ENCODE measurements at regions not wholly inside any gene's neighbourhood (a gene's known extent, or its start where the extent isn't known, plus 50 kb on each side); places are given as distances from the start of the nearest gene placed in this dataset.

DNA sequence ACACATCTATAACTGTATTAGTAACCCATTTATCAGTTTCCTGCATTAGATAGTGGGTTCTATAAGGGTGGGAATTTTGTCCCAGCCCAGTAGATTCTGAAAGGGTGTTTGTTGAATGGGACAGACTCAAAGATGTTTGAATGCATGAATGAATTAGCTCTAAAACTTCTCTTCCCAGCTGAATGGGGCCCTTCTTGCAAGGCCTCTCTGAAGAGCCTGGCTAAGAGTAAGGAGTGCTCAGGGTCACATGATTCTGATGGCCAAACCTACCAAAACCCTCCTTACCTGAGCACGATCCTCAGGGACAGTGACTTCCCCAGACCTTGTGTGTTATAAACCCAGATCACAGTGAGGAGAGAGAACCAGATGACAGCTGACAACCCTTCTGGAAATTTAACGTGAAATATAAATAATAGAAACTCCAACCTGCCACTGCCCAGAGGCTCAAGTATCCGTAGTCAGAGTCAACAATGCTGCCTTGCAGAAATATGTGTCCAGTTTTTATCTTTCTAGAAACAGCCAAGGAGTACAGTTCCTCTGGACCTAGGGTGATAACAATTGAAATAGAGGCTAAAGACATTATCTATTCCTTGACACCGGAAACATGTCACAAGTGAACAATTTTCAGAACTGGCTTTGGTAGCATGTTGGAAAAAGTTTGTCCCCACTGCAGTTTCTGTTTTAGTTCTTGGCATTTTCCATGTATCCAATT, 268.9 kb upstream of the MAF start:
- DNase-seq (ENCODE audit: unreplicated experiment) = no peak
- H3K4me1 Mint-ChIP-seq (ENCODE audit: insufficient read depth, unreplicated experiment) = no peaks in the 10 kb centered on the region
- BruUV-seq (replicated peaks) = no TSS peak
- no peak overlapping the region for H3K4me3 Mint-ChIP-seq (ENCODE audit: unreplicated experiment)
- ChIA-PET CTCF (interaction anchor here (0.5 kb wide), 1 partner anchor 65 kb away, joined by 4 read pairs; no protein-coding TSS in a partner anchor), POLR2A (no interaction called here)
- H3K27me3 Mint-ChIP-seq (ENCODE audit: insufficient read depth, unreplicated experiment) = no peaks in the 10 kb centered on the region
- intact Hi-C loops (cut with micrococcal nuclease) = no loop called here
- no peak overlapping the region for H3K27ac Mint-ChIP-seq (ENCODE audit: low read depth, unreplicated experiment)
- no peaks in the 10 kb centered on the region for H3K36me3 Mint-ChIP-seq (ENCODE audit: insufficient read depth, unreplicated experiment)
- TF ChIP-seq, protein P1, sequence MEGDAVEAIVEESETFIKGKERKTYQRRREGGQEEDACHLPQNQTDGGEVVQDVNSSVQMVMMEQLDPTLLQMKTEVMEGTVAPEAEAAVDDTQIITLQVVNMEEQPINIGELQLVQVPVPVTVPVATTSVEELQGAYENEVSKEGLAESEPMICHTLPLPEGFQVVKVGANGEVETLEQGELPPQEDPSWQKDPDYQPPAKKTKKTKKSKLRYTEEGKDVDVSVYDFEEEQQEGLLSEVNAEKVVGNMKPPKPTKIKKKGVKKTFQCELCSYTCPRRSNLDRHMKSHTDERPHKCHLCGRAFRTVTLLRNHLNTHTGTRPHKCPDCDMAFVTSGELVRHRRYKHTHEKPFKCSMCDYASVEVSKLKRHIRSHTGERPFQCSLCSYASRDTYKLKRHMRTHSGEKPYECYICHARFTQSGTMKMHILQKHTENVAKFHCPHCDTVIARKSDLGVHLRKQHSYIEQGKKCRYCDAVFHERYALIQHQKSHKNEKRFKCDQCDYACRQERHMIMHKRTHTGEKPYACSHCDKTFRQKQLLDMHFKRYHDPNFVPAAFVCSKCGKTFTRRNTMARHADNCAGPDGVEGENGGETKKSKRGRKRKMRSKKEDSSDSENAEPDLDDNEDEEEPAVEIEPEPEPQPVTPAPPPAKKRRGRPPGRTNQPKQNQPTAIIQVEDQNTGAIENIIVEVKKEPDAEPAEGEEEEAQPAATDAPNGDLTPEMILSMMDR (IDR thresholded peaks at IDR 0.05; ENCODE audit: unreplicated experiment) = no peak
- H3K9me3 Mint-ChIP-seq (ENCODE audit: unreplicated experiment) = no peaks in the 10 kb centered on the region

DNA sequence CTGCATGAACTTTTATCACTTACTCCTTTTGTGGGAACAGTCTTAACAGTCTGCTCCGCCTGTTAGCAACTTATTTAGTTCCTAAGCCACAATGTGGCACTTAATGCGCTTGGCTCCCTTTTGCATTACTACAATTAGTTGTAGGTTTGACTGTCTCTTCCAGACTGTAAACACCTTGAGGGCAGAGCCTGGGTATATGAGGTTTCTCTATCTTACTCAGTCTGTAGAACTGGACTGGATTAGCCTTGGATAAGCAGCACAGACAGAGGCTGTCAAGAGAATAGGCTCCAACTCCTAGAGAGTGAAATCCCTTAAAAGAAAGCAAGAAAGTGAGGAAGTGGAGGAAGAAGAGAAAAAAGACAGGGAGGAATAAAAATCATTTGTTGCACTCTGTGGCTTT, 268.3 kb upstream of the MAF start:
- TF ChIP-seq, protein P1 (IDR thresholded peaks at IDR 0.05; ENCODE audit: unreplicated experiment) = no peak
- intact Hi-C loops (cut with micrococcal nuclease) = no loop called here
- ChIA-PET POLR2A (interaction anchor here (1.5 kb wide), 1 partner anchor 98 kb away, joined by 3 read pairs; no protein-coding TSS in a partner anchor), CTCF (interaction anchor here (0.6 to 0.7 kb wide), 3 partner anchors 20 to 658 kb away, joined by 3 read pairs; no protein-coding TSS in a partner anchor)
- H3K4me1 Mint-ChIP-seq (ENCODE audit: insufficient read depth, unreplicated experiment) = no peaks in the 10 kb centered on the region
- H3K36me3 Mint-ChIP-seq (ENCODE audit: insufficient read depth, unreplicated experiment) = no peaks in the 10 kb centered on the region
- H3K27ac Mint-ChIP-seq (ENCODE audit: low read depth, unreplicated experiment) = no peak overlapping the region
- H3K4me3 Mint-ChIP-seq (ENCODE audit: unreplicated experiment) = no peak overlapping the region
- BruUV-seq (replicated peaks) = no TSS peak
- no peaks in the 10 kb centered on the region for H3K27me3 Mint-ChIP-seq (ENCODE audit: insufficient read depth, unreplicated experiment)
- DNase-seq (ENCODE audit: unreplicated experiment) = no peak
- no peaks in the 10 kb centered on the region for H3K9me3 Mint-ChIP-seq (ENCODE audit: unreplicated experiment)

- TF ChIP-seq, protein P1 (IDR thresholded peaks at IDR 0.05; ENCODE audit: unreplicated experiment) = no peak
- Mint-ChIP-seq H3K9me3 (ENCODE audit: unreplicated experiment) (no peaks in the 10 kb centered on the region), H3K27ac (ENCODE audit: low read depth, unreplicated experiment) (no peak overlapping the region), H3K36me3 (ENCODE audit: insufficient read depth, unreplicated experiment) (no peaks in the 10 kb centered on the region), H3K27me3 (ENCODE audit: insufficient read depth, unreplicated experiment) (no peaks in the 10 kb centered on the region), H3K4me3 (ENCODE audit: unreplicated experiment) (no peak overlapping the region), H3K4me1 (ENCODE audit: insufficient read depth, unreplicated experiment) (no peaks in the 10 kb centered on the region)
- CTCF ChIA-PET = no interaction called here
- no peak for DNase-seq (ENCODE audit: unreplicated experiment)
- BruUV-seq (replicated peaks) = no TSS peak
- POLR2A ChIA-PET = interaction anchor here (1.5 kb wide), 1 partner anchor 97 kb away, joined by 3 read pairs; no protein-coding TSS in a partner anchor
- intact Hi-C loops (cut with micrococcal nuclease) = no loop called here
Measured at GRCh38 chr16:79867425-79867997, 267.0 kb upstream of the MAF start.

DNA sequence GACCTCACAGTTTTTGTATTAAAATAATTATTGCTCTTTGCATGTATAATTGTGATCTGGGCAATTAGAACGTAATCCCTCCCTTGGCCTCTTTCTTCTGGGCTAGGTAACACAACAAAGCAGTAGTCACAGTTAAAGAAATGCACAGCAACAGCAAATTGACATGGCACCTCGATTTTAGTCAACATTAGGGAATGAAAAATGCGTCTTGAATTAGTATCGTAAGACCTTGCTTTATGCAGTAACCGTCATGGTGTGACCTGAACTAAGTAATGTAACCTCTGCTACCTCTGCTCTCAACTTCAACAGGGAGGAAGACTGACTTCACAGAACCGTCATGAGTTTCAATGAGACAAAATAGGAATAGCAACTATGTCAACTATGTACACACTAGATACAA, 265.4 kb upstream of the MAF start:
- no peak overlapping the region for H3K4me3 Mint-ChIP-seq (ENCODE audit: unreplicated experiment)
- no peaks in the 10 kb centered on the region for H3K4me1 Mint-ChIP-seq (ENCODE audit: insufficient read depth, unreplicated experiment)
- H3K27ac Mint-ChIP-seq (ENCODE audit: low read depth, unreplicated experiment) = no peak overlapping the region
- no peak for DNase-seq (ENCODE audit: unreplicated experiment)
- TF ChIP-seq, protein P1 (IDR thresholded peaks at IDR 0.05; ENCODE audit: unreplicated experiment) = no peak
- ChIA-PET CTCF (no interaction called here), POLR2A (interaction anchor here (0.6 kb wide), 1 partner anchor 11 kb away, joined by 3 read pairs; no protein-coding TSS in a partner anchor)
- intact Hi-C loops (cut with micrococcal nuclease) = no loop called here
- no peaks in the 10 kb centered on the region for H3K9me3 Mint-ChIP-seq (ENCODE audit: unreplicated experiment)
- H3K36me3 Mint-ChIP-seq (ENCODE audit: insufficient read depth, unreplicated experiment) = no peaks in the 10 kb centered on the region
- H3K27me3 Mint-ChIP-seq (ENCODE audit: insufficient read depth, unreplicated experiment) = no peaks in the 10 kb centered on the region
- BruUV-seq (replicated peaks) = no TSS peak

Data from MCF 10A (cell line).